ENCODE measurements at regions not wholly inside any gene's neighbourhood (a gene's known extent, or its start where the extent isn't known, plus 50 kb on each side); places are given as distances from the start of the nearest gene placed in this dataset.

DNA sequence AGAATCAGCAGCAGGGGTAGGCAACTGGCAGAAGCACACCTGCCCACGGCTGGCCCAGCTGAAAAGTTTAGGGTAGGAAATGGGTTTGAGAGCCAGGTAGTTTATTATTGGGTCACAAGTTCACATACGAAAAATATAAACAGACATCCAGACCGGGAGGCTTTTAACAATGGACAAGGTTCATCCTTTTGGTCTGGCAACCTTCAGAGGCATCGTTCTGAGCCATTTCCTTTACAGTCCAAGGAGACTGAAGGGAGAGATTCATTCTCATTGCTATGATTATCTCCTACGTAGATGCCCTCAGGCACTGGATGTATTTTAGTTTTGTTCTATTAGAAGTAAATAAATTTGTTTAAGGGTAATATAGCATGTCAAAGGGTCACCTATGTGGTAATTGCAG, 248.0 kb upstream of the THBS1 start:
- DNase-seq (ENCODE audit: low read depth, low spot score), result no peak

GRCh38 chr15:39333393-39333792, 247.5 kb upstream of the THBS1 start:
- no peak for DNase-seq (ENCODE audit: low read depth, low spot score)

DNA sequence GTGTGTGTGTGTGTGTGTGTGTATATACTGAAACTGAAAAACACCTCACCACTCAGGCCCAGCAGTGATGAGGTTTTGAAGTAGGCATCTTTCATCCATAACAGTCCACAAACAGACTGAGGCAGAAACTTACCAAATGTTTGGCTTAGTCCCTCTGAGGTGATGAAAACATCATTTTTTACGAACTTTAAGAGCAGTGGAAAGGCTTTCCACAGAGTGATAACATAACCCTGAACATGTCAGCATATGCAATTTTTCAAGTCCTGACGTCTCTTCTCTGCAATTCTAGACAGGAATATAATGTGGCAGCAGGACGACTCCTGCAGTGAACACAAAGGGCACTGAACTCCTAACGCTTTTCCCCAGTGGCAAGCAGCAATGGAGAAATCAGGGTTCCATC, 247.0 kb upstream of the THBS1 start:
- DNase-seq (ENCODE audit: low read depth, low spot score), result no peak

DNA sequence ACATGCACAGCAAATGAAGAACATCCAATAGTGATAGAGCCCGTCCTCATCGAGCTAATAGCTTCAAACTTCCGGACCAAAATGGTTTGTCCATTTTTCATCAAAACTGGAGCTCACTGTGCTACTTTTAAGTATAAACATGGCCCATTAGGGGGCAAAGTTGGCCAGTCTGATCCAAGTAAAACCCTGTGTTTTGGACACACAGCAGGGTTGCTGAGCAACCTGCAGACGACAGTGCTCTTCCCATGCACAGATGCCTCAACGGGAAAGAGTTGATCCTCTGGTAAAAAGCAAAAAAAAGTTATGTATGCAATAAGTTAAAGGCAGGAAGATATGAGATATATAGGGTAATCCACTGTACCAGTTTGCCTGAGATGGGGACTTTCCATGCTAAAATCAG, 244.0 kb upstream of the THBS1 start:
- no peak for DNase-seq (ENCODE audit: low read depth, low spot score)

GRCh38 chr15:39338251-39338650, 242.6 kb upstream of the THBS1 start:
- no peak for DNase-seq (ENCODE audit: low read depth, low spot score)

DNA sequence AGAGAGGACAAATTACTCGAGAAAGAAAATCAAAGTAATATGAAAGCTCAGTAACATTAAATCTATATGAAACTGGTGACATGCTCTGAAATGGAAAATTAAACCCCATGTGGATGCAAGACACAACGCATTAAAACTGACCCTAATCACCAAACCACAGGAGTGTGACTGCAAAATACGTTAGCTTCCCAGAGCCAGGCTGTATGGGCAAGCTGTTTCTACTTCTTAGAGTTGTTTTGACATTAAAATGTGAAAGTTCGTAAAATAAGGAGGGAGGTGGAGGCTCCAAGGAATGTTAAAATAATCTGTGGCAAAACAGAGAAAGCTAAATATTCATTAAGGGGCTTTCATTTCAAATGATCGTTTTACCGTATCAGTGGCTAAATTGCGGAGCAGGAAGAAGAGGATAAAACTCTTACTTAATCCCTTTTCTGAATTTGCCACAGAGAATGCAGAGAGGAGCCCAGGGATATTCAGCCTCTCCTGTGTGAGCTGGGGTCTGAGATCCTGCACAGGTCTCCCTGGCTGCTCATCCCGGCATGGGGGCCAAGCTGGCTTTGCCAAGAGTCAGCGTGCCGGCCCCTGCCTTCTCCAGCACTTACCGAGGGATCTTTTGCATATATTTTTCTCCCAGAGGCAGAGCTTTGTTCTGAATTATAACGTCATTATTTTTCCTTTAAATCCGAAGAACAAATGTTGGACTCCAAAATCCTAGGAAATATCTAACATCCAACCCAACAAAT, 239.8 kb upstream of the THBS1 start:
- no peak for DNase-seq (ENCODE audit: low read depth, low spot score)

DNA sequence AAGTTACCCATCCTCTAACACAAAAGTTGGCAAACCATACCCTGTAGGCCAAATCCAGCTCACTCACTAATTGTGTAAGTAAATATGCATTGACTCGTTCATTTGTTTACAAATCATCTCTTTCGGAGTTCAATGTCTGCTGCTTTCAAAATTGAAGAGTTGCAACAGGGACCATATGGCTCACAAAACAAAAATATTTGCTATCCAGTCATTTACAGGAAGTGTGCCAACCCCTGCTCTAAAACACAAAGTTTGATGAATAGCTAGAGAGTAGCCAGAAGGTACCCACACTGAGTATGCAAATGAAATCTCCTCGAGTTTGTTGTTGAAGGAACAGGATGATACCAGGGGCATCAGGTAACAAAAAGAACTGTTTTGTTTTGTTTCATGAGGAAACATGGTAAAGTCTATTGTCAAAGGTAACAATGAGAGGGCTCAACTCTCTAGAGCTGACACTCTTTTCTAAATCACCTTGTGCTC, 236.2 kb upstream of the THBS1 start:
- no peak for DNase-seq (ENCODE audit: low read depth, low spot score)

- no peak for DNase-seq (ENCODE audit: low read depth, low spot score)
Observed at GRCh38 chr15:39345176-39345575, 235.7 kb upstream of the THBS1 start.

DNA sequence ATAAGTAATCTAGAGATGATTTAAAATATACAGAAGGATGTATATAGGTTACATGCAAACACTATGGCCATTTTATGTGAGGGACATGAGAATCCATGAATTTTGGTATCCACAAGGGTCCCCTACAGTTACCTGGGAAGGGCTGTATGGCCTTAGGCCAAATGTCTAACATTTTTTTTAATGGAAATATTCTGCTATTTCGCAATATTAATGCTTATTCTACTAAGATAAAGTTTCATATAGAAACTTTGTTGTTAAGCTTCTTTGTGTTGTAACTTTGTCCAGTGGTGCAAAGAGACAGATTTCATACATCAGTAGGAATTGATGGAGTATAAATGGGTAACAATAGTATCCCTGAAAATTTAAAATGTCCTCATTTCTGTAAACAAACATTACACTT, 233.4 kb upstream of the THBS1 start:
- DNase-seq (ENCODE audit: low read depth, low spot score), result no peak

DNA sequence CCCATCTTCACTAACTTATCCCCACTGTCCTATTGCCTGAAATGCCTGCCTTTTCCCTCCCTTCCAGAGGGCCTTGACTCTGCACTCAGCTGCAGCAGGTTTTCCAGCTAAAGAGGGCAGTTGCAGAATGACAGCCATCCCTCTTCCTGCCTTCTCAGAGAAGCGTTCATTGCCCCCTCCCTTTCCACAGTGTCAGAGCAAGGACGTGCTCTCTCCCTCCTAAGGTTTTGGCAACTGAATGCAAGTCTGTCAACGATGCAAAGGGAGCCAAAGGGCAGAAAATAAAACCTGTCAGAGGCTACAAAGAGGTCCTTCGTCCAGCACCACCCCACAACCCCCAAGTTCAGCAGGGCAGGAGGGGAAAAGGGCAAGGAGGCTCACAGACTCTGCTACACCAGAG, 230.1 kb upstream of the THBS1 start:
- DNase-seq (ENCODE audit: low read depth, low spot score), result no peak

DNA sequence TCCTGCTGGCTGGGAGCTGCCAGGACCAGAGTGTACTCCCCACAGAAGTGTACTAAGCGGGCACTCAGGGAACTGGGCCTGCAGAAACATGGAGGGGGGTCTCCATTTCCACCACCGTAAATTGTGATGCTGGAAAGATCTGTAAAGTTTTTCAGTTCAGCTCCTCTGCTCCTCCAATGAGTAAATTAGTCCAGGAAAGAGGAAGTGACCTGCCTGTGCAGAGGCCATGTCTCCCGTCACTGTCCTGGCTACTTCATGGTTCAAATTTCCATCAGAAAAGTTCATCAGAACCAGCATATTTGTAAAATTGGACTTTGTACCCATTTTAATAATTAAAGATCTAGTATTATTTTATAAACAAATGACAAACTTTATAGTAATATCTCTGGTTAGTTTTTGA, 226.7 kb upstream of the THBS1 start:
- DNase-seq (ENCODE audit: low read depth, low spot score), result no peak

GRCh38 chr15:39357480-39358268, 223.2 kb upstream of the THBS1 start:
- no peak for DNase-seq (ENCODE audit: low read depth, low spot score)

DNA sequence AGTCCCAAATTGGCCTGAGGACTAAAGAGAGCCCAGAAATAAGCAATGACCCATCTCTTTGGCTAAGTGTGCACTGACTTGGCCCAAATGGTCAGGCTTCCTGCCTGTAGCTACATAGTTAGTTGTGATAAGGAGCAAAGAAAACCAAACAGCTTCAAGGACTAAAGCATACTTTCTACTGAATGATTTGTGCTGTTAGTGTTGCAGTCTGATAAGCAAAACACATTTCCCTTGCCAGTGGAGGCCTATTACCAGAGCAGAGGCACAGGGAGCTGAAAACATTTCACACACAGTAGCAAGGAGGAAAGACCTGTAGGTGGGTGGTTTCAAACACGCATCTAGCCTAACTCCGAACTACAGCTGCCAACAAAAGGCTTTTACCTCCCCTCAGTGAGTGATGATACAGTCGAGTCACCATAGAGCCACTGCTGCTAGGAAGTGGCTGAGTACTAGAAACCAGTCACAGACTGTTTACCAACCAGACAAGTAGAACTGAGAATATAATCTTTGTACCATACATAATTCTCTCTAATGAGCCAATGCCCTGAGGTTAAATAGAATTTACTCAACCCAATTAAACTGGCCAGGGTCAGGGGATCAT, 222.3 kb upstream of the THBS1 start:
- DNase-seq (ENCODE audit: low read depth, low spot score), result no peak

GRCh38 chr15:39359771-39360170, 221.1 kb upstream of the THBS1 start:
- DNase-seq (ENCODE audit: low read depth, low spot score), result no peak

DNA sequence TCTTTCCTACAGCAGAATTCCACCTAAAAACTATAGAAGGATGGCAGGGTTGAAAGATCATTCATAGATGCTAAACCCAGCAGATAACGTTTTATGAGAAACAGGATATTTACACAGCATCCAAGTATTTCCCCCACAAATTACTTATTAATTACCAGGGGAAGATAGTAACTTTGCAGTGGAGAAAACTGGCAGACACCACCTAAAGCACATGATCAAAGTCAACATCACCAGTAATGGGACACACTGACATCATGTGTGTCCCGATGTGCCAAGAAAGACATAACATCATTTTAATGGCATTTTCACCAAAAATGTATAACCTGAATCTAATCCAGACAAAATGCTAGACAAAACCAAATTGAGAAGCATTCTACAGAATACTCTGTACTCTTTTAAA, 220.4 kb upstream of the THBS1 start:
- DNase-seq (ENCODE audit: low read depth, low spot score), result no peak

DNA sequence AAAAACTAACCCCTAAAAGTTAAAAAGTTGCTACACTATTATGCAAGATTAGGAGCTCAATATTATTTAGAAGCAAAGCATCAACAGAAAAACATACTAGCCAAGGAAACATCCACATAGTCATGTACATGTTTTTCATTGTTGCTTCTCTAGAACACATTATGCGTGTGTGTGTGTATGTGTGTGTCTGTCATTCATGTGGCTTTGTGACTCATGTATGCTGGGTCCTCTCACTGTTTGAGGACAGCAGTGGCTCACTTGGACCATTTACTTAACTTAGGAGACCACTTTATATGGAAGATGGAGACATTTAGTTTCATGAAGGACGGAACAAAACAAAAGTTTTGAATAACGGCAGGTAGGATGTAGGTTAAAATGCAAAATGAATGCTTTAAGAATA, 219.4 kb upstream of the THBS1 start:
- no peak for DNase-seq (ENCODE audit: low read depth, low spot score)

- DNase-seq (ENCODE audit: low read depth, low spot score), result no peak
Observed at GRCh38 chr15:39362821-39363561, 217.9 kb upstream of the THBS1 start.

GRCh38 chr15:39363761-39364586, 216.9 kb upstream of the THBS1 start:
- DNase-seq (ENCODE audit: low read depth, low spot score), result no peak

DNA sequence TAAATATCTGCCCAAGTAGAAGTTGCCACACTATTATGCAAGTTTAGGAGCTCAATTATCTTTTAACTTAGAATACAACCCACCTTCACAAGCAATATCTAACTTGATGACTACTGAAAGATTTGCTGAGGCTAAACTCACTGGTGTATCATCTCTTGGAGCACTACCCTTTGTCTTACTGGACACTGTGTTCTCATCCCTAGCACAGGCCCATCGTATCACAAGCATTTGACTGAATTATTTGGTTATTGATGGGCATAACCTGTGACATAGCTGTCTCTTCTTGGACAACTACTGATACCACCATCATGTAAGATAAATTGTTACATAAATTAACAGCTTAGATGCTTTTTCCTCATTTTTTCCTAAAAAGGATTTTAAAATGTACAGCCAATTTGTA, 216.2 kb upstream of the THBS1 start:
- no peak for DNase-seq (ENCODE audit: low read depth, low spot score)

DNA sequence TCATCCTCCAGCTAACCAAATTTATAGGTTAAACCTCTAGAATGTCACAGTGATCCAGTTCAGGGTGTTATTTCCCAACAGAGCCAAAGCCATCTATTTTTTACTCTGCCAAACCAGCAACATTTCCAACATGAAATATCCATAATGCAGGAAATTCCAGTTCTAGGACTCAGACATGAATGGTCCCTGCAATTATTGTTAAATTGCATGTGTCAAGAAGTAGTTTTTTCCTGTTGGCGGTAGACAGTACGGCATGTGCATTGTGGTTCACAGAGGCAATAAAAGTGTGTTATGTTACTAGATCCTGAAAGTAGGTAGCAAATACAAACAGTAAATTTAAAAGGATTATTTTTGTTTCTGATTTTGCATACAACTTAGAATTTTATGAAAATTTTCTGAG, 215.7 kb upstream of the THBS1 start:
- no peak for DNase-seq (ENCODE audit: low read depth, low spot score)

DNA sequence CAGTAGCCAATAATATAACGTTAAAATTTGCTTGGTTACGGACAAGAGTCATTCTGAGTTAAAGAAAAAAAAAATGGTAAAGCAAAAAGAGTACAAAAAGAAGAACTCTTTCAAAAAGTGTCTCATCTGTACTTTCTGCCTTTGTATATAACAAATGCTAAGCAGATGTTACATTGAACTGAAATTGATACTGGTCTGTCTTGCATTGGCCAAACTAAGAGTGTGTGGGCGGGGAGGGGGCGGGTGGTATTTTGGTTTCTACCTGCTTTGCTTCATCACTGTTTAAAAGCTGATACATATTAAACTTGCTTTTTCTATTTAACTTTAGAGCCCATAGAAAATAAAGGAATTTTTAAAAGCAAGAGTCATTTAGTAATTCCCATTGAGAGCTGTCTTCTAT, 215.0 kb upstream of the THBS1 start:
- no peak for DNase-seq (ENCODE audit: low read depth, low spot score)
